ENCODE measurements at regions not wholly inside any gene's neighbourhood (a gene's known extent, or its start where the extent isn't known, plus 50 kb on each side); places are given as distances from the start of the nearest gene placed in this dataset.
"Not testable (repeated sequence)": the region's sequence is repeated elsewhere in the genome, so short reads cannot be mapped to it uniquely, and the experiment has no call there.

DNA sequence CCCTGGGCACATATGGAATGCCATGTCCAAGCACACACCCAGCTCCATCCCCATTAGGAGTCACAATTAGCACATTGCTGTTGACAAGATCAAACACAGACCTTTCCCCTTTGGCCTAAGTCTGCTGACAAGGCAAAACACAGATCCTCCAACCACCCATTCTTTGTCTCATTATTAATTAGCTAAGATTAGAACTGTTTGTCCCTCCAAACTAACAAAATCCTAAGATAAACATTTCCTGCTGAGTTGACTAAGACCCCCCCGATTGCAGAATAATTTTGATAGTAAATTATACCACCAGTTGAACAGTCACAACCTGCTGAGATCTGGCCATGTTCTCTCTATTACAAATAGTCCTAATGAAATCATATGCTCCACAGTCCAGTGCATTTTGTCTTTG lies 186.7 kb downstream of the SPATA31A1 start:
- not testable (repeated sequence) for TF ChIP-seq POLR2AphosphoS5 (IDR thresholded peaks at IDR 0.05; ENCODE audit: low read depth, low read length); CBX3 (IDR thresholded peaks at IDR 0.05; ENCODE audit: low read depth); JUND (IDR thresholded peaks at IDR 0.05); POLR2A (IDR thresholded peaks at IDR 0.05; ENCODE audit: borderline replicate concordance, extremely low read depth, insufficient read depth, insufficient read length); SIN3A (IDR thresholded peaks at IDR 0.05; ENCODE audit: low read depth); EZH2 (IDR thresholded peaks at IDR 0.05)
- TF ChIP-seq, protein P1, sequence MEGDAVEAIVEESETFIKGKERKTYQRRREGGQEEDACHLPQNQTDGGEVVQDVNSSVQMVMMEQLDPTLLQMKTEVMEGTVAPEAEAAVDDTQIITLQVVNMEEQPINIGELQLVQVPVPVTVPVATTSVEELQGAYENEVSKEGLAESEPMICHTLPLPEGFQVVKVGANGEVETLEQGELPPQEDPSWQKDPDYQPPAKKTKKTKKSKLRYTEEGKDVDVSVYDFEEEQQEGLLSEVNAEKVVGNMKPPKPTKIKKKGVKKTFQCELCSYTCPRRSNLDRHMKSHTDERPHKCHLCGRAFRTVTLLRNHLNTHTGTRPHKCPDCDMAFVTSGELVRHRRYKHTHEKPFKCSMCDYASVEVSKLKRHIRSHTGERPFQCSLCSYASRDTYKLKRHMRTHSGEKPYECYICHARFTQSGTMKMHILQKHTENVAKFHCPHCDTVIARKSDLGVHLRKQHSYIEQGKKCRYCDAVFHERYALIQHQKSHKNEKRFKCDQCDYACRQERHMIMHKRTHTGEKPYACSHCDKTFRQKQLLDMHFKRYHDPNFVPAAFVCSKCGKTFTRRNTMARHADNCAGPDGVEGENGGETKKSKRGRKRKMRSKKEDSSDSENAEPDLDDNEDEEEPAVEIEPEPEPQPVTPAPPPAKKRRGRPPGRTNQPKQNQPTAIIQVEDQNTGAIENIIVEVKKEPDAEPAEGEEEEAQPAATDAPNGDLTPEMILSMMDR (IDR thresholded peaks at IDR 0.05 in 2 of 3, conservative IDR thresholded peaks at IDR 0.05 in 1 of 3; ENCODE audit: borderline replicate concordance in 1 of 3, insufficient read depth in 1 of 3, low read depth in 2 of 3, low read length in 2 of 3) = not testable (repeated sequence)
- TF ChIP-seq, protein P2, sequence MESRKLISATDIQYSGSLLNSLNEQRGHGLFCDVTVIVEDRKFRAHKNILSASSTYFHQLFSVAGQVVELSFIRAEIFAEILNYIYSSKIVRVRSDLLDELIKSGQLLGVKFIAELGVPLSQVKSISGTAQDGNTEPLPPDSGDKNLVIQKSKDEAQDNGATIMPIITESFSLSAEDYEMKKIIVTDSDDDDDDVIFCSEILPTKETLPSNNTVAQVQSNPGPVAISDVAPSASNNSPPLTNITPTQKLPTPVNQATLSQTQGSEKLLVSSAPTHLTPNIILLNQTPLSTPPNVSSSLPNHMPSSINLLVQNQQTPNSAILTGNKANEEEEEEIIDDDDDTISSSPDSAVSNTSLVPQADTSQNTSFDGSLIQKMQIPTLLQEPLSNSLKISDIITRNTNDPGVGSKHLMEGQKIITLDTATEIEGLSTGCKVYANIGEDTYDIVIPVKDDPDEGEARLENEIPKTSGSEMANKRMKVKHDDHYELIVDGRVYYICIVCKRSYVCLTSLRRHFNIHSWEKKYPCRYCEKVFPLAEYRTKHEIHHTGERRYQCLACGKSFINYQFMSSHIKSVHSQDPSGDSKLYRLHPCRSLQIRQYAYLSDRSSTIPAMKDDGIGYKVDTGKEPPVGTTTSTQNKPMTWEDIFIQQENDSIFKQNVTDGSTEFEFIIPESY (IDR thresholded peaks at IDR 0.05; ENCODE audit: extremely low read depth, insufficient replicate concordance, low read length) = not testable (repeated sequence)
